GF-D8 (cell line): ENCODE measurements at regions not wholly inside any gene's neighbourhood (a gene's known extent, or its start where the extent isn't known, plus 50 kb on each side); places are given as distances from the start of the nearest gene placed in this dataset.

Experiments used
- DNase-seq: peaks from one replicate; lab custom pipeline; 2025; lab: John Stamatoyannopoulos, UW

GRCh38 chr7:118699222-118699621 is 474.7 kb downstream of the ANKRD7 start:
- DNase-seq, result no peak

- no peak for DNase-seq
Measured at GRCh38 chr7:118708741-118709140, 484.2 kb downstream of the ANKRD7 start.

- no peak for DNase-seq
Measured at GRCh38 chr7:118711688-118712087, 487.2 kb downstream of the ANKRD7 start.

GRCh38 chr7:118713039-118713438 is 488.5 kb downstream of the ANKRD7 start:
- DNase-seq, result no peak

- no peak for DNase-seq
Measured at GRCh38 chr7:118720632-118721031, 496.1 kb downstream of the ANKRD7 start.

GRCh38 chr7:118731854-118732253 is 507.4 kb downstream of the ANKRD7 start:
- no peak for DNase-seq

GRCh38 chr7:118734541-118734940 is 510.0 kb downstream of the ANKRD7 start:
- no peak for DNase-seq

- DNase-seq, result no peak
Measured at GRCh38 chr7:118735441-118735840, 510.9 kb downstream of the ANKRD7 start.

GRCh38 chr7:118737935-118738334 is 513.4 kb downstream of the ANKRD7 start:
- no peak for DNase-seq

- DNase-seq, result no peak
Measured at GRCh38 chr7:118745927-118746326, 521.4 kb downstream of the ANKRD7 start.

- no peak for DNase-seq
Measured at GRCh38 chr7:118747473-118747872, 523.0 kb downstream of the ANKRD7 start.

GRCh38 chr7:118753479-118753878 is 529.0 kb downstream of the ANKRD7 start:
- no peak for DNase-seq

GRCh38 chr7:118754608-118755007 is 530.1 kb downstream of the ANKRD7 start:
- no peak for DNase-seq

- no peak for DNase-seq
Measured at GRCh38 chr7:118755067-118755625, 530.6 kb downstream of the ANKRD7 start.

GRCh38 chr7:118757066-118757465 is 532.6 kb downstream of the ANKRD7 start:
- DNase-seq, result no peak

GRCh38 chr7:118758582-118758981 is 534.1 kb downstream of the ANKRD7 start:
- DNase-seq, result no peak

GRCh38 chr7:118759921-118760320 is 535.4 kb downstream of the ANKRD7 start:
- DNase-seq, result no peak

GRCh38 chr7:118762451-118762850 is 537.9 kb downstream of the ANKRD7 start:
- DNase-seq, result no peak

GRCh38 chr7:118764221-118764620 is 539.7 kb downstream of the ANKRD7 start:
- DNase-seq, result no peak

GRCh38 chr7:118771672-118772071 is 547.2 kb downstream of the ANKRD7 start:
- no peak for DNase-seq

GRCh38 chr7:118777308-118777707 is 552.8 kb downstream of the ANKRD7 start:
- no peak for DNase-seq

GRCh38 chr7:118792682-118793081 is 568.2 kb downstream of the ANKRD7 start:
- DNase-seq, result no peak

GRCh38 chr7:118793582-118793981 is 569.1 kb downstream of the ANKRD7 start:
- no peak for DNase-seq

- DNase-seq, result no peak
Measured at GRCh38 chr7:118794419-118794818, 569.9 kb downstream of the ANKRD7 start.

- no peak for DNase-seq
Measured at GRCh38 chr7:118801366-118801765, 576.9 kb downstream of the ANKRD7 start.
